ENCODE measurements at regions not wholly inside any gene's neighbourhood (a gene's known extent, or its start where the extent isn't known, plus 50 kb on each side); places are given as distances from the start of the nearest gene placed in this dataset.

GRCh38 chr1:8089535-8090228 is 63.6 kb upstream of the ERRFI1 start:
- TF ChIP-seq MXI1 (conservative IDR thresholded peaks at IDR 0.05; ENCODE audit: poor library complexity, severe bottlenecking): no peak
- no peak for TF ChIP-seq SMC3 (conservative IDR thresholded peaks at IDR 0.05; ENCODE audit: poor library complexity)
- no peak for TF ChIP-seq REST (IDR thresholded peaks at IDR 0.05; ENCODE audit: borderline replicate concordance)
- TF ChIP-seq EZH2 (IDR thresholded peaks at IDR 0.05; ENCODE audit: borderline replicate concordance, insufficient read depth, low read length, poor library complexity, severe bottlenecking): no peak
- TF ChIP-seq TAF1 (IDR thresholded peaks at IDR 0.05; ENCODE audit: low read depth): no peak
- TF ChIP-seq EP300 (conservative IDR thresholded peaks at IDR 0.05; ENCODE audit: poor library complexity, severe bottlenecking): no peak
- TF ChIP-seq POLR2AphosphoS5 (IDR thresholded peaks at IDR 0.05): no peak
- no peak for TF ChIP-seq RAD21 (conservative IDR thresholded peaks at IDR 0.05)
- Histone ChIP-seq H3K4me2 (ENCODE audit: low read length) (no peak overlapping the region), H2AFZ (ENCODE audit: low read depth, low read length) (no peak overlapping the region), H3K36me3 (ENCODE audit: insufficient read depth, low read length) (no peaks in the 10 kb centered on the region), H3K79me2 (replicated peaks; ENCODE audit: insufficient read depth, low read length) (no peaks in the 10 kb centered on the region), H3K4me3 (ENCODE audit: low read length) (no peak overlapping the region), H3K27ac (ENCODE audit: low read length) (no peak overlapping the region), H3K27me3 (ENCODE audit: insufficient read depth, low read depth, low read length) (no peaks in the 10 kb centered on the region), H3K9me2 (ENCODE audit: insufficient read depth, low read length) (no peaks in the 10 kb centered on the region), H3K9me3 (ENCODE audit: low read length) (no peaks in the 10 kb centered on the region), H4K20me1 (ENCODE audit: insufficient read depth) (no peaks in the 10 kb centered on the region), H3K9ac (ENCODE audit: low read length) (no peak overlapping the region), H3F3A (ENCODE audit: insufficient read depth, low read length, poor library complexity, severe bottlenecking) (no peaks in the 10 kb centered on the region)

DNA sequence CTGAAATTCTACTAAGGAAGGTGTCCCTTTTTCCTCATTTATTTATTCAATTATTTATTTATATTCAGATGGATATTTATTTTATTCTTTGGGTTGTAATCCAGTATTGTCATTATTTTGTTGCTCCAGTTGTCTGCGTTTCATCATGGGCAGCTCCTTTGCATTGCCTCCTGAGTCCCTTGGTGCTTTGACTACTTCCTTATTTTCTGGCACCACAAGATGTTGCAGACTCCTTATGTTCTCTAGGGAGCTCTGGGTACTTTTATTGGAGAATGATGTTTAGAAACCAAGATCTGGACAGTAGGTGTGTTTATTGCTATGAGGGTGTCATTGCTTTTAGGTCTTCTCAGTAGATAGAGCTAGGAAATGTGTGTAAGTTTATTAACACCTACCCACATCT is 59.9 kb upstream of the ERRFI1 start:
- TF ChIP-seq SMC3 (conservative IDR thresholded peaks at IDR 0.05; ENCODE audit: poor library complexity) (no peak), CTCF (IDR thresholded peaks at IDR 0.05; ENCODE audit: poor library complexity, severe bottlenecking) (no peak), RAD21 (conservative IDR thresholded peaks at IDR 0.05) (no peak), TAF1 (IDR thresholded peaks at IDR 0.05; ENCODE audit: low read depth) (no peak), POLR2AphosphoS5 (IDR thresholded peaks at IDR 0.05) (no peak), EZH2 (IDR thresholded peaks at IDR 0.05; ENCODE audit: borderline replicate concordance, insufficient read depth, low read length, poor library complexity, severe bottlenecking) (no peak), MXI1 (conservative IDR thresholded peaks at IDR 0.05; ENCODE audit: poor library complexity, severe bottlenecking) (no peak), REST (IDR thresholded peaks at IDR 0.05; ENCODE audit: borderline replicate concordance) (no peak), EP300 (conservative IDR thresholded peaks at IDR 0.05; ENCODE audit: poor library complexity, severe bottlenecking) (no peak)
- no peaks in the 10 kb centered on the region for H3K9me3 ChIP-seq (ENCODE audit: low read length)
- no peaks in the 10 kb centered on the region for H3K79me2 ChIP-seq (replicated peaks; ENCODE audit: insufficient read depth, low read length)
- H3K9ac ChIP-seq (ENCODE audit: low read length): no peak overlapping the region
- no peaks in the 10 kb centered on the region for H3K9me2 ChIP-seq (ENCODE audit: insufficient read depth, low read length)
- no peaks in the 10 kb centered on the region for H4K20me1 ChIP-seq (ENCODE audit: insufficient read depth)
- no peak overlapping the region for H3K4me2 ChIP-seq (ENCODE audit: low read length)
- H3F3A ChIP-seq (ENCODE audit: insufficient read depth, low read length, poor library complexity, severe bottlenecking): no peaks in the 10 kb centered on the region
- no peaks in the 10 kb centered on the region for H3K27me3 ChIP-seq (ENCODE audit: insufficient read depth, low read depth, low read length)
- no peak overlapping the region for H2AFZ ChIP-seq (ENCODE audit: low read depth, low read length)
- H3K36me3 ChIP-seq (ENCODE audit: insufficient read depth, low read length): no peaks in the 10 kb centered on the region
- H3K27ac ChIP-seq (ENCODE audit: low read length): no peak overlapping the region
- H3K4me3 ChIP-seq (ENCODE audit: low read length): no peak overlapping the region
